Nephron progenitor cell (in vitro differentiated cells): ENCODE measurements at regions not wholly inside any gene's neighbourhood (a gene's known extent, or its start where the extent isn't known, plus 50 kb on each side); places are given as distances from the start of the nearest gene placed in this dataset.

Source experiments
- DNase-seq: peaks from one replicate; pipeline ENCODE4 v3.0.0; 2021
- H3K27ac Mint-ChIP-seq: 2 replicates; pipeline ENCODE4 v1.8.0; 2021; ENCODE audit warnings: mild to moderate bottlenecking, moderate library complexity, mixed read lengths
- H3K27me3 Mint-ChIP-seq: 2 replicates; pipeline ENCODE4 v1.8.0; 2021; ENCODE audit warnings: mild to moderate bottlenecking, low read depth, mixed read lengths; ENCODE audit not compliant: poor library complexity
- H3K36me3 Mint-ChIP-seq: 2 replicates; pipeline ENCODE4 v1.8.0; 2021; ENCODE audit warnings: low read depth, mixed read lengths
- H3K4me1 Mint-ChIP-seq: 2 replicates; pipeline ENCODE4 v1.8.0; 2021; ENCODE audit warnings: mixed read lengths
- H3K4me3 Mint-ChIP-seq: 2 replicates; pipeline ENCODE4 v1.8.0; 2021; ENCODE audit warnings: mild to moderate bottlenecking, moderate library complexity, mixed read lengths
- H3K9me3 Mint-ChIP-seq: 2 replicates; pipeline ENCODE4 v1.8.0; 2021; ENCODE audit warnings: mild to moderate bottlenecking, moderate library complexity, mixed read lengths
- TF ChIP-seq, protein P1 (sequence below): fragments of 200-600 bp; sonication (generic); IDR thresholded peaks from 2 replicates; pipeline ENCODE4 v1.5.0; 2021; ENCODE audit warnings: antibody characterized with exemption

DNA sequence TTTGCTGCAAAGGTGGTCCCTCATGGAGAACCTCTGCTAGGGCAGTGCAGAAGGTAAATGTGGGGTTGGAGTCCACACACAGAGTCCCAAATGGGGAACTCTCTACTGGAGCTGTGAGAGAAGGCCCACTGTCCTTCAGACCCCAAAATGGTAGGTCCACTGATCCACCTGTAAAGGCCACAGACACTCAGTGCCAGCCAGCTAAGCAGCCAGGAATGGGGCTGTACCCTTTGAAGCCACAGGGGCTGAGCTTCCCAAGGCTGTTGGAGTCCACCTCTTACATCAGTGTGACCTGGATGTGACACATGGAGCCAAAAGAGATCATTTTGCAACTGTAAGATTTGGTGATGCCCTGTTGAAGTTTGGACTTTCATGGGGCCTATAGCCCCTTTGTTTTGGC is 252.4 kb upstream of the GULP1 start:
- no peak overlapping the region for H3K27ac Mint-ChIP-seq
- no peaks in the 10 kb centered on the region for H3K4me1 Mint-ChIP-seq
- no peak overlapping the region for H3K4me3 Mint-ChIP-seq
- no peak for DNase-seq
- H3K9me3 Mint-ChIP-seq: peaks cover 6% of the 10 kb centered on the region
- H3K27me3 Mint-ChIP-seq: peaks cover 1% of the 10 kb centered on the region
- TF ChIP-seq, protein P1, sequence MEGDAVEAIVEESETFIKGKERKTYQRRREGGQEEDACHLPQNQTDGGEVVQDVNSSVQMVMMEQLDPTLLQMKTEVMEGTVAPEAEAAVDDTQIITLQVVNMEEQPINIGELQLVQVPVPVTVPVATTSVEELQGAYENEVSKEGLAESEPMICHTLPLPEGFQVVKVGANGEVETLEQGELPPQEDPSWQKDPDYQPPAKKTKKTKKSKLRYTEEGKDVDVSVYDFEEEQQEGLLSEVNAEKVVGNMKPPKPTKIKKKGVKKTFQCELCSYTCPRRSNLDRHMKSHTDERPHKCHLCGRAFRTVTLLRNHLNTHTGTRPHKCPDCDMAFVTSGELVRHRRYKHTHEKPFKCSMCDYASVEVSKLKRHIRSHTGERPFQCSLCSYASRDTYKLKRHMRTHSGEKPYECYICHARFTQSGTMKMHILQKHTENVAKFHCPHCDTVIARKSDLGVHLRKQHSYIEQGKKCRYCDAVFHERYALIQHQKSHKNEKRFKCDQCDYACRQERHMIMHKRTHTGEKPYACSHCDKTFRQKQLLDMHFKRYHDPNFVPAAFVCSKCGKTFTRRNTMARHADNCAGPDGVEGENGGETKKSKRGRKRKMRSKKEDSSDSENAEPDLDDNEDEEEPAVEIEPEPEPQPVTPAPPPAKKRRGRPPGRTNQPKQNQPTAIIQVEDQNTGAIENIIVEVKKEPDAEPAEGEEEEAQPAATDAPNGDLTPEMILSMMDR: no peak
- no peaks in the 10 kb centered on the region for H3K36me3 Mint-ChIP-seq

DNA sequence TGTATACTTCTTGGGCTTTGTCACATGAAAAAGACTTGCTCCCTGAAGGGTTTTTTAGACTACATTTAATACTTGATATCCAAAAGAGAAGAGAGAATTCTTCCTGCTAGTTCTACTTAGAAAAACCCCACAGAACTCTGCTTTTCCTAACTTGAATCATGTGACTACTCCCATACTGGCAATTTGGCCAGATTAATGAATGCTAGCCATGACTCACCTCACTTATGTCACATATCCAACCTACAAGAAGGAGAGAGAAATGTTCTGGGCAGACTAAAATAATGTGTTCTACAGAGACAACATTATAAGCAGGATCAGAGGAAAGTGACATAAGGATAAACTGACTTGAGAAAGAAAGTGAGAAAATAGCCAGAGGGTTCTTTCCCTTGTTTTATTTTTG is 249.3 kb upstream of the GULP1 start:
- Mint-ChIP-seq H3K4me3 (no peak overlapping the region), H3K27me3 (no peaks in the 10 kb centered on the region), H3K4me1 (no peaks in the 10 kb centered on the region), H3K36me3 (no peaks in the 10 kb centered on the region), H3K9me3 (peaks cover 6% of the 10 kb centered on the region), H3K27ac (no peak overlapping the region)
- no peak for DNase-seq
- TF ChIP-seq, protein P1: no peak

DNA sequence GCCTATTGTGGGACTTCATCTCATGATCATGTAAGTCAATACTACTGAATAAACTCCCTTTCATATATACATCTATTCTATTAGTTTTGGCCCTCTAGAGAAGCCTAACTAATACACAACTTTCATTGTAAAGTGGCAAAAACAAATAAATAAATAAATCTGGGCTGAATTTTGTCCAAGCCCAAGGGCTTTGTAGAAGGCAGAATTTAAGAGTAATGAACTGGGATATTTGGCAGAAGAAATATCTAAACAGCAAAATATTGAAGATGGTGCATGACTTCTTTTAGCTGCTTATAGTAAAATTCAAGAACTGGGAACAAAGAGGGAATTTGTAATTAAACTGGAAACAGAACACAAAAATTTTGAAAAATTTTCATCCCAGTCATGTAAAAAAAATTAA is 246.7 kb upstream of the GULP1 start:
- no peaks in the 10 kb centered on the region for H3K4me1 Mint-ChIP-seq
- H3K9me3 Mint-ChIP-seq: peaks cover 6% of the 10 kb centered on the region
- H3K27me3 Mint-ChIP-seq: no peaks in the 10 kb centered on the region
- TF ChIP-seq, protein P1: no peak
- no peaks in the 10 kb centered on the region for H3K36me3 Mint-ChIP-seq
- H3K4me3 Mint-ChIP-seq: no peak overlapping the region
- H3K27ac Mint-ChIP-seq: no peak overlapping the region
- no peak for DNase-seq

DNA sequence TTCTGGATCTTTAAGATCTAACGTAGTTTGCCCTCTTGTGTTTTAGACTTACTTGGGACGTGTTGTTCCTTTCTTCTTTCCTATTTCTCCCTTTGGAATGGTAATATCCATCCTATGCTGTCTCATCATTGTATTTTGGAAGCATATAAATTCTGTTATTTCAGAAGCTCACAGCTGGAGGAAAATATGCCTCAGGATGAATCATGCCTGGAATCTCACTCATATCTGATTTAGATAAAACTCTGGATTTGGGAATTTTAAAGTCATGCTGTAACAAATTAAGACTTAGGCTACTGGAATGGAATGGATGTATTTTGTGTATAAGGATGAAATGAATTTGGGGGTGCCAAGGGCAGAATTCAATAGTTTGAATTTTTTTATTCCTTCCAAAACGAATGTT is 245.2 kb upstream of the GULP1 start:
- Mint-ChIP-seq H3K4me3 (no peak overlapping the region), H3K4me1 (no peaks in the 10 kb centered on the region), H3K9me3 (peaks cover 6% of the 10 kb centered on the region), H3K36me3 (no peaks in the 10 kb centered on the region), H3K27ac (no peak overlapping the region), H3K27me3 (no peaks in the 10 kb centered on the region)
- TF ChIP-seq, protein P1: no peak
- no peak for DNase-seq

DNA sequence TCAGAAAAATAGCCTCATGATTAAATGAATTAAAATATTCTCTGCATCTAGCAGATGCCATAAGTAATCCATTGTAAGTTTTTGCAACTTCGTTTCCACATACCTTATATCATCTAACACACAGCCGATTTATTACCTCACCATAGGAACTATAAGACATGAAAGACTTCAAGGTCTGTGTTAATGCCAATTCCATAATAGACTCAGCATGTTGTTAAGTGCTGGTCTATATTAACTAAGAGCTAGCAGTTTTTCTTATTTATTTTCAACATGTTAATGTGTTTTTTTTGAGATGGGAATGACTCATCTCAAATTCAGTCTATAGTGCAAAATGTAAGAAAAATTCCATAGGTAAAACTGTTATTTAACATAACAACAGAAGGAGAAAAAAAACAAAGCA is 243.9 kb upstream of the GULP1 start:
- no peak for DNase-seq
- H3K4me3 Mint-ChIP-seq: no peak overlapping the region
- TF ChIP-seq, protein P1: no peak
- H3K36me3 Mint-ChIP-seq: no peaks in the 10 kb centered on the region
- no peaks in the 10 kb centered on the region for H3K27me3 Mint-ChIP-seq
- H3K27ac Mint-ChIP-seq: no peak overlapping the region
- no peaks in the 10 kb centered on the region for H3K4me1 Mint-ChIP-seq
- peaks cover 6% of the 10 kb centered on the region for H3K9me3 Mint-ChIP-seq

DNA sequence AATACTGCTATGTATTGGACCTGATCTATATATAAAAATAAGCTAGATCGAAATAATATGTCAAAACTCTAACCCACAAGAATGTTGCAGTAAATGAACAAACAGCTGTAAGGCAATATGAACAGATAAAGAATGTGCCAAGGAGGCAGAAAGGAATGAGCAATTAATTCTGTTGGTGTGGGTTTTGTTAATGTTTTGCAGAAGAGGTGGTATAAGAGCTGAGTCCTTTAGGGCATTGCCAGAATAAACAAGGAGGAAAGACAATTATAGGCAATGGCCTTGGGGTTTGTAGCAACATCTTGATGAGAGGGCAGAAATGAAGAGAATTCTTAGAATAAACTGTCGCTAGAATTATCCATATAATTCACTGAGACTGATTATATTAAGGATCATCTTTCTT is 240.9 kb upstream of the GULP1 start:
- Mint-ChIP-seq H3K4me1 (no peaks in the 10 kb centered on the region), H3K27me3 (no peaks in the 10 kb centered on the region), H3K36me3 (no peaks in the 10 kb centered on the region), H3K27ac (no peak overlapping the region), H3K4me3 (no peak overlapping the region), H3K9me3 (no peaks in the 10 kb centered on the region)
- TF ChIP-seq, protein P1: no peak
- no peak for DNase-seq
